Astrocyte of the cerebellum (primary cell): ENCODE measurements at regions not wholly inside any gene's neighbourhood (a gene's known extent, or its start where the extent isn't known, plus 50 kb on each side); places are given as distances from the start of the nearest gene placed in this dataset.

Source experiments
- DNase-seq: peaks from one replicate; pipeline ENCODE4 v3.0.0-alpha.2; 2011; ENCODE audit warnings: low read depth
- H3K4me3 ChIP-seq: 2 replicates; pipeline ENCODE4 v1.5.1; 2011; ENCODE audit warnings: mild to moderate bottlenecking, low read depth, low read length, moderate library complexity
- in situ Hi-C: cut with HindIII; loops from 2 replicates; pipeline ENCODE4 v1.10.0; 2017; ENCODE audit warnings: low sequenced_read_pairs
- TF ChIP-seq, protein P1 (sequence below): IDR thresholded peaks from 2 replicates; pipeline ENCODE4 v1.5.1; 2012; ENCODE audit warnings: low read length, low read depth, moderate library complexity, mild to moderate bottlenecking; ENCODE audit errors: missing control alignments

DNA sequence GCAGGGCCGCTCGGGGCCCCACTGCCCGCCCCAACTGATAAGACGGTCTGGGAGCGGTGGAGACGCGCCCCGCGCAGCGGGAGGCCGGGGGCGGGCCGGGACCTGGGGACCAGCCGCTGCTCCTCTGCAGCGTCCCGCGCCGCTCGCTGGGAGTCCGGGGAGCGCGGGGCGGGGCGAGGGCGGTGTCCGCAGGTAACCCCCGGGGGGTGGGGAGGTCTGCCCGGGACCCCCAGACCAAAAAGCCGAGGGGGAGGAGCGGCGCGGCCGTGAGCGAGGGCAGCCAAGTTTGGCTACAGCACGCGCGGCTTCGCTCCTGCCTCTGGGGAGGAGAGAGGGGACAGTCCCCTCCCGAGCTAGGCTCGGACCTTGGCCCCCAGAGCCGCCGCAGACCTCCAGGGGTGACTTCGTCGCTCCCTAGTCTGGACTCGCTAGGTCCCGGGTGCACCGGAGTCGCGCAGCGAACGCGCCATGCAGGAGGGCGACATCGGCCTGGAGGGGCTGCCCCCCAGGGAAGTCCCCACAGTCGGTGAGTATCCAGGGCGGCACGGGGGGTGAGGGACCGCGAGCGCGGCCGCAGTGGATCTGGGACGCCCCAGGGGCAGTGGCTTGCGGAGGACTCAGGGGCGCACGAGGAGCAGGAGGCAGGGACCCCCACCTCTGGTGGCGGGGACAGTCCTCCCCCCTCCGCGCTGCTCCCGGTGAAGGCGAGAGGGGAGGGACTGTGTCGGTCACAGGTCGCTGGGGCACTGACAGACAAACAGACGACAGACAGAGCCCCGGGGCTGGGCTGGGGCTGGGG, 92.3 kb upstream of the ANO1 start:
- in situ Hi-C loops = loop anchor here (5.0 kb wide), 1 partner anchor 64 kb away; no protein-coding TSS in a partner anchor
- H3K4me3 ChIP-seq = peak overlapping the region; percentile 18
- TF ChIP-seq, protein P1, sequence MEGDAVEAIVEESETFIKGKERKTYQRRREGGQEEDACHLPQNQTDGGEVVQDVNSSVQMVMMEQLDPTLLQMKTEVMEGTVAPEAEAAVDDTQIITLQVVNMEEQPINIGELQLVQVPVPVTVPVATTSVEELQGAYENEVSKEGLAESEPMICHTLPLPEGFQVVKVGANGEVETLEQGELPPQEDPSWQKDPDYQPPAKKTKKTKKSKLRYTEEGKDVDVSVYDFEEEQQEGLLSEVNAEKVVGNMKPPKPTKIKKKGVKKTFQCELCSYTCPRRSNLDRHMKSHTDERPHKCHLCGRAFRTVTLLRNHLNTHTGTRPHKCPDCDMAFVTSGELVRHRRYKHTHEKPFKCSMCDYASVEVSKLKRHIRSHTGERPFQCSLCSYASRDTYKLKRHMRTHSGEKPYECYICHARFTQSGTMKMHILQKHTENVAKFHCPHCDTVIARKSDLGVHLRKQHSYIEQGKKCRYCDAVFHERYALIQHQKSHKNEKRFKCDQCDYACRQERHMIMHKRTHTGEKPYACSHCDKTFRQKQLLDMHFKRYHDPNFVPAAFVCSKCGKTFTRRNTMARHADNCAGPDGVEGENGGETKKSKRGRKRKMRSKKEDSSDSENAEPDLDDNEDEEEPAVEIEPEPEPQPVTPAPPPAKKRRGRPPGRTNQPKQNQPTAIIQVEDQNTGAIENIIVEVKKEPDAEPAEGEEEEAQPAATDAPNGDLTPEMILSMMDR = no peak

DNA sequence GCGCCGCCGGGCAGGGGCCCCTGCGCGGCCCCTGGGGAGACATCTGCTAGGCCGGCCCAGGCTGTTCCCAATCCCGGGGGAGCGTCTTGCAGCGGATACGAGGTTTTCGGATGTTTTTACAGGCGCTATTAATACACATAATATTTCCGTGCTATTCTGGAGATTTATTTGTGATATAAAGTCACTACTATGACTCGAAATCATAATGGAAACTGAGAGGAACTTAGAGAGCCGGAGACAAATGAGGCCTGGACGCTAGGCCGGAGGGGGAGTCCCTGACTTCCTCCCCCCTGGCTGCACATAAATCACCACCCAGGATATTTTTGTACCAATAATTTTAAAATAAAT, 91.7 kb upstream of the ANO1 start:
- TF ChIP-seq, protein P1 = no peak
- no peak overlapping the region for H3K4me3 ChIP-seq
- DNase-seq = no peak
- in situ Hi-C loops = loop anchor here (5.0 kb wide), 1 partner anchor 64 kb away; no protein-coding TSS in a partner anchor

More for the DNA sequence above, 92.3 kb upstream of the ANO1 start:
- no peak for DNase-seq

DNA sequence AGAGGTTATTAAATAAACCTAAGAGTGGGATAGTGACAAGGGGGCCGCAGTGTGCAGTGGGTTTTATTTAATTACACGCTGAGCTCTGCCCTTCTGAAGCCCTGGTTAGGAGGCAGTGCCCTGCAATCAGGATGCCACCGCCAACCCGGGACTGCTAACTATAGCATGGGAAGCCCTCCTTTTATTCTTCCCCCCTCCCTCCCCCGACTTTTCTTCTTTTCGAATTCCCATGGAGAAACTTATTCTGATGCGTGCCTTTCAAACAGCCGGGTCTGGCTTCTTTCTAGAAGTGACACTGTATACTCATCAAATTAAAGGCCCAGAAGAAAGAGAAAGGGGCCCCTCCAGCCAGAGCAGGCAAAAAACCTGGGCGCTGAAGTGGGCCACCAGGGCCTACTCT, 91.3 kb upstream of the ANO1 start:
- in situ Hi-C loops = loop anchor here (5.0 kb wide), 1 partner anchor 65 kb away; no protein-coding TSS in a partner anchor
- no peak for DNase-seq
- TF ChIP-seq, protein P1 = no peak
- H3K4me3 ChIP-seq = no peak overlapping the region

DNA sequence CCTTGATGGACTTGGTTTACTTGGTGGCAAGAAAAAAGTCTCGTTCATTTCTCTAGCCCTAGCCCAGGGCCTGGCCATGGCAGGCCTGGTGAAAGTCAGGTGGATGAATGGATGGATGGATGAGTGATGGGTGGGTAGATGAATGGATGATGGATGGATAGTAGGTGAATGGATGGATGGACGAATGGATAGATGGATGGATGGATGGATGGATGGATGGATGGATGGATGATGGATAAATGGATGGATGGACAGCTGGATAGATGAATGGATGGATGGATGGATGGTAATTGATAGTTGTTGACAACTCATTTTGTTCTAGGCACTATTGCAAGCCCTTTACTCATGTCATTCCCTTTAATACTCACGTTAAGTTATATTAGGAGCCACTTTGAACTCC, 86.1 kb upstream of the ANO1 start:
- no peak for DNase-seq
- no peak overlapping the region for H3K4me3 ChIP-seq
- in situ Hi-C loops = no loop called here
- TF ChIP-seq, protein P1 = no peak

DNA sequence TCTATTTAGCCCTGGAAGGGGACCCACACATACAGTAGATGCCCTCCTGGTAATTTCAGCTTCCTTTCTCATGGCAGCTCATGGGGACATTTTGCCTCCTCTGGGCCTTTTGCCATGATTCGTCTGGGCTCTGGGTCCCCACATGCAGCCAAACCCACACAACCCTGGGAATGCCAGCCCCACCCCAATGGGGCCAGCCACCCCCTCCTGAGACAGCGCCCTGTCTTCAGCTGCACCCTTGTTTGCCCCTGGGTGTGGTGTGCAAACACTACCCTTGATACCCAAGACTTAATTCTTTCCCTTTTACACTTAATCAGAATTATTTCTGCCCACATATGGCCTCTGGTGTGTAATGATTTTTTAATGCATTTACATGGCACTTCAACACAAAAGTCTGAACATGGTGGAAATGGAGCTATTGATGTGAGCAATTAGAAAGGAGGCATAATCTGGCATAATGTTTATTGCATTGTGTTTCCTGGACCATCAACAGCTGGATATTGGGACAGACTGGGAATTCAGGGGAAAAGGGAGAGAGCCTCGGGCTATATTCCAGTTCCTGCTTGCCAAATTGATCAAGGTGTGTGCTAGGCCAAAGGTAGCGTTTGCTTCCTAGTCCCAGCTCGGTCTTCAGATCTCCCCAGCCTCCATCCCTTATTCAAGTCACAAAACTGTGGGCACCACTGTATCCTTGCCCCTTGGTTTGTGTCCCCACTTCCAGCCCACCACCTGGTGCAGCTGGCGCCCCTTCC, 85.0 kb upstream of the ANO1 start:
- DNase-seq = no peak
- H3K4me3 ChIP-seq = no peak overlapping the region
- TF ChIP-seq, protein P1 = no peak
- in situ Hi-C loops = no loop called here

DNA sequence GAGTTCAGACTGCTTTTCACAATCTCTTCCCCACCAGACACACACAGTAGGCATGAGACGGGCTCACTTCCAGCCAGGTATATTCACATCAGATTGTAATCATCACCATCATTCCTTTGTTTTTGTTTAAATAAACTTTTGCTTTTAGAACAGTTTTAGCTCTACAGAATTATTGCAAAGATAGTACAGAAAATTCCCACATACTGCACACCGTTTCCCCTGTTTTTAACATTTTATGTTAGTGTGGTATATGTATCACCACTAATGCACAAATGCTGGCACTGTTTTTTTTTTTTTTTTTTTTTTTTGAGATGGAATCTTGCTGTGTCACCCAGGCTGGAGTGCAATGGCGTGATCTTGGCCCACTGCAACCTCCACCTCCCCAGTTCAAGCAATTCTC, 83.3 kb upstream of the ANO1 start:
- in situ Hi-C loops = no loop called here
- H3K4me3 ChIP-seq = no peak overlapping the region
- TF ChIP-seq, protein P1 = no peak
- no peak for DNase-seq
